Esophagus muscularis mucosa (tissue), 4 donors: ENCODE measurements at regions not wholly inside any gene's neighbourhood (a gene's known extent, or its start where the extent isn't known, plus 50 kb on each side); places are given as distances from the start of the nearest gene placed in this dataset.

Experiments
- DNase-seq: peaks from one replicate; pipeline ENCODE4 v3.0.0-alpha.2; 2017; ENCODE audit errors: extremely low spot score
- H3K27ac ChIP-seq, 4 donors: fragments of 200-600 bp; sonication (generic); replicated peaks in 1 of 4; 1 replicate in 3 of 4; 2 replicates in 1 of 4; pipeline ENCODE4 v1.5.1; 2016 to 2019; ENCODE audit warnings: mild to moderate bottlenecking in 1 of 4
- H3K27me3 ChIP-seq, 4 donors: fragments of 200-600 bp; sonication (generic); one replicate each; pipeline versions ENCODE4 v1.5.1 to v1.6.0; 2016 to 2019
- H3K36me3 ChIP-seq, 4 donors: fragments of 200-600 bp; sonication (generic); one replicate each; pipeline ENCODE4 v1.5.1; 2016 to 2019
- H3K4me1 ChIP-seq, 4 donors: fragments of 200-600 bp; sonication (generic); one replicate each; pipeline ENCODE4 v1.5.1; 2016 to 2019
- H3K4me3 ChIP-seq, 4 donors: fragments of 200-600 bp; sonication (generic); 1 replicate in 2 of 4; 2 replicates in 2 of 4; pipeline ENCODE4 v1.5.1; 2016 to 2019; ENCODE audit warnings: mild to moderate bottlenecking in 4 of 4, moderate library complexity in 1 of 4
- H3K9me3 ChIP-seq, 4 donors: fragments of 200-600 bp; sonication (generic); 1 replicate in 3 of 4; 2 replicates in 1 of 4; pipeline ENCODE4 v1.5.1; 2016 to 2019
- CTCF ChIP-seq, 3 experiments: fragments of 200-600 bp in 2 of 3; fragments of 450-650 bp in 1 of 3; sonication (generic) in 2 of 3; IDR thresholded peaks; one replicate each; pipeline ENCODE4 v1.5.1; 2017 to 2019; ENCODE audit warnings: antibody characterized with exemption in 3 of 3, mild to moderate bottlenecking in 2 of 3, moderate library complexity in 1 of 3
- EP300 ChIP-seq: sonication (generic); formaldehyde crosslinking; IDR thresholded peaks from one replicate; pipeline ENCODE4 v1.6.1; 2017; ENCODE audit warnings: antibody characterized with exemption
- POLR2A ChIP-seq: fragments of 450-650 bp; IDR thresholded peaks from one replicate; pipeline ENCODE4 v1.6.1; 2017; ENCODE audit warnings: antibody characterized with exemption, moderate library complexity, mild to moderate bottlenecking, low read depth
- POLR2AphosphoS5 ChIP-seq, 2 donors: sonication (generic); formaldehyde crosslinking; IDR thresholded peaks; one replicate each; pipeline ENCODE4 v1.6.1; 2017; ENCODE audit warnings: antibody characterized with exemption in 2 of 2
- WGBS: methylation state at CpG from one replicate; pipeline ENCODE4 v1.1.5; 2018; 5-methylcytosine and 5-hydroxymethylcytosine counted together
- intact Hi-C: fragments of 100-400 bp; cut with DNase I; formaldehyde crosslinking; loops from one replicate; pipeline ENCODE4 v1.15.1; 2023

DNA sequence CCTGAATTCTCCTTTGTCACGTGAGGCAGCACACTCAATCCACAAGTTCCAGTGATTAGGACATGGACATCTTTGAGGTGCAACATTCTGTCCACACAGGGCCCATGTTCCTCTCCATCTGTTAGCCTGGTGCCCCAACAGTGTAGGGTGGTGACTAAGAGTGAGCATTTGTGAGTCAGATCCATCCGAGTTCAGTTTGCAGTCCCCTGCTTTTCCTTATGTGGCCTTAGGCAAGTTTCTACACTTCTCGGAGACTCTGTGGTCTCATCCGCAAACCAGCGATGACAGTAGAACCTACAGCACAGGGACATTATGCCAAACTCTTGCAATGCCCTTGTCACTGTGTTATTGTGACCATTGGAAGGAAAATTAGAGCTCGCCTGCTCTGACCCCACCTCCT is 178.7 kb upstream of the CDH4 start:
- 92% methylated on average over 6 of the region's 6 CpGs for whole genome bisulfite sequencing
- no peak for DNase-seq
- intact Hi-C loops: no loop called here

GRCh38 chr20:61082720-61083119 is 169.3 kb upstream of the CDH4 start:
- H3K9me3 ChIP-seq: peaks cover 0 to 6% (median 2%) of the 10 kb centered on the region in 4 donors
- no peak for TF ChIP-seq CTCF (IDR thresholded peaks at IDR 0.05)
- intact Hi-C loops: no loop called here
- H3K4me3 ChIP-seq: no peak overlapping the region
- 87% methylated on average over 3 of the region's 3 CpGs for WGBS
- no peak overlapping the region for H3K27ac ChIP-seq
- no peaks in the 10 kb centered on the region for H3K36me3 ChIP-seq
- DNase-seq: no peak
- H3K27me3 ChIP-seq: no peaks in the 10 kb centered on the region
- H3K4me1 ChIP-seq: no peaks in the 10 kb centered on the region

More for the DNA sequence above, 178.7 kb upstream of the CDH4 start:
- no peak overlapping the region for H3K4me3 ChIP-seq
- no peaks in the 10 kb centered on the region for H3K9me3 ChIP-seq
- H3K27ac ChIP-seq: no peak overlapping the region
- H3K27me3 ChIP-seq: no peaks in the 10 kb centered on the region
- no peaks in the 10 kb centered on the region for H3K36me3 ChIP-seq
- H3K4me1 ChIP-seq: no peaks in the 10 kb centered on the region
- TF ChIP-seq CTCF (IDR thresholded peaks at IDR 0.05) (no peak), POLR2A (no peak), POLR2AphosphoS5 (IDR thresholded peaks at IDR 0.05) (no peak), EP300 (no peak)

- Histone ChIP-seq H3K9me3 (peaks cover 0 to 6% (median 2%) of the 10 kb centered on the region in 4 donors), H3K4me1 (no peaks in the 10 kb centered on the region), H3K27ac (no peak overlapping the region), H3K36me3 (no peaks in the 10 kb centered on the region), H3K4me3 (no peak overlapping the region), H3K27me3 (no peaks in the 10 kb centered on the region)
- intact Hi-C loops: no loop called here
- 81% methylated on average over 3 of the region's 3 CpGs for WGBS
- DNase-seq: no peak
- TF ChIP-seq POLR2A (no peak), POLR2AphosphoS5 (IDR thresholded peaks at IDR 0.05) (no peak), EP300 (no peak), CTCF (IDR thresholded peaks at IDR 0.05) (no peak)
These were observed 168.6 kb upstream of the CDH4 start for GRCh38 chr20:61083431-61083830.

- WGBS: 91% methylated on average over 1 of the region's 1 CpG
These were observed 166.0 kb upstream of the CDH4 start for GRCh38 chr20:61086031-61086430.

More at GRCh38 chr20:61086031-61086430, 166.0 kb upstream of the CDH4 start:
- H3K4me3 ChIP-seq: no peak overlapping the region
- TF ChIP-seq CTCF (IDR thresholded peaks at IDR 0.05) (no peak), POLR2A (no peak), POLR2AphosphoS5 (IDR thresholded peaks at IDR 0.05) (no peak), EP300 (no peak)
- peaks cover 0 to 6% (median 2%) of the 10 kb centered on the region in 4 donors for H3K9me3 ChIP-seq
- H3K36me3 ChIP-seq: no peaks in the 10 kb centered on the region
- no peaks in the 10 kb centered on the region for H3K27me3 ChIP-seq
- no peak overlapping the region for H3K27ac ChIP-seq
- no peaks in the 10 kb centered on the region for H3K4me1 ChIP-seq
- intact Hi-C loops: no loop called here
- no peak for DNase-seq
